ENCODE measurements at regions not wholly inside any gene's neighbourhood (a gene's known extent, or its start where the extent isn't known, plus 50 kb on each side); places are given as distances from the start of the nearest gene placed in this dataset.

DNA sequence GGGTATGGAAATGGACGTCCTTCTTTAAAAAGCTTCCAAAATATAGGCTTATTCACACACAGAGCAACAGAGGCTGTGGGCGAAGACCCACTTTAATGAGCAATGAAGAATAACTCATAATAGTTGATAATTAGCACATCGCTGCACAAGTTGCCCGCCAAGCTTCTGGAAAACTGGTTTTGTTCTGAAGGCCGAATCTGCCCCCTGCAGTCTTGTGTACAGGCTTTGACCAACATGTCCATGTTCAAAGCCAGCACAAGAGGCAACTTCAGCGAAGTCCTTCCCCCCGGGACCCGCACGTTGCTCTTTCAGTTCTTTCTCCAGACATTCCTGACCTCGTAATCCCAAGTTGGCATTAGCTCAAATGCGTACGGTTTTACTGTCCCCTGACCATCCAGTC lies 73.3 kb downstream of the IRX5 start:
- 86% methylated on average over 12 of the region's 12 CpGs for WGBS, 2 donors
- Histone ChIP-seq H3K36me3 (no peaks in the 10 kb centered on the region), H3K27me3 (peaks cover 0 to 39% (median 4%) of the 10 kb centered on the region in 7 donors), H3K4me3 (no peak overlapping the region), H3K4me1 (no peaks in the 10 kb centered on the region), H3K27ac (no peak overlapping the region), H3K9me3 (no peaks in the 10 kb centered on the region)
- intact Hi-C loops (cut with DNase I), result no loop called here
- DNase-seq (no peak), ATAC-seq (no peak)
- TF ChIP-seq, protein P1, sequence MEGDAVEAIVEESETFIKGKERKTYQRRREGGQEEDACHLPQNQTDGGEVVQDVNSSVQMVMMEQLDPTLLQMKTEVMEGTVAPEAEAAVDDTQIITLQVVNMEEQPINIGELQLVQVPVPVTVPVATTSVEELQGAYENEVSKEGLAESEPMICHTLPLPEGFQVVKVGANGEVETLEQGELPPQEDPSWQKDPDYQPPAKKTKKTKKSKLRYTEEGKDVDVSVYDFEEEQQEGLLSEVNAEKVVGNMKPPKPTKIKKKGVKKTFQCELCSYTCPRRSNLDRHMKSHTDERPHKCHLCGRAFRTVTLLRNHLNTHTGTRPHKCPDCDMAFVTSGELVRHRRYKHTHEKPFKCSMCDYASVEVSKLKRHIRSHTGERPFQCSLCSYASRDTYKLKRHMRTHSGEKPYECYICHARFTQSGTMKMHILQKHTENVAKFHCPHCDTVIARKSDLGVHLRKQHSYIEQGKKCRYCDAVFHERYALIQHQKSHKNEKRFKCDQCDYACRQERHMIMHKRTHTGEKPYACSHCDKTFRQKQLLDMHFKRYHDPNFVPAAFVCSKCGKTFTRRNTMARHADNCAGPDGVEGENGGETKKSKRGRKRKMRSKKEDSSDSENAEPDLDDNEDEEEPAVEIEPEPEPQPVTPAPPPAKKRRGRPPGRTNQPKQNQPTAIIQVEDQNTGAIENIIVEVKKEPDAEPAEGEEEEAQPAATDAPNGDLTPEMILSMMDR (IDR thresholded peaks at IDR 0.05), result no peak

DNA sequence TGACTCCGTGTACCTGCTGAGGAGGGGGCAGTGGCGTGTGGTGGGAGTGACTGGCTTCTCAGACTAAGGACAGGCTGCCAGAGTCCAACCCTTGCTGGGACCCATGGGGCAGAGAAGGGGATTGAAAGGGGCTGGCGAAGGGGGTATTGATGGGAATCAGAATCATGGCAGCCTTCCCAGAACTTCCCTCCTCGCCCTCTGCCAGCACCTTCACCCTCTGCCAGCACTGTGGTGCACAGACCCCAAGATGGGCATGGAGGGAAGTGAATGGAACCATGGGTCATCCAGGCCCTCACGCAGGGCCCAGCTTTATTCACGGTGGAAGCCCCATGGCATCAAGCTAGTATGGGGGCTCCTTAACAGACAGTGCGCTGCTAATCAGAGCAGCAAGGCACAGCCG lies 76.8 kb downstream of the IRX5 start:
- no peak overlapping the region for H3K4me3 ChIP-seq
- DNase-seq (no peak), ATAC-seq (no peak)
- TF ChIP-seq, protein P1 (IDR thresholded peaks at IDR 0.05), result no peak
- no peaks in the 10 kb centered on the region for H3K4me1 ChIP-seq
- 83 to 84% methylated on average over 8 of the region's 8 CpGs for WGBS, 2 donors
- no peaks in the 10 kb centered on the region for H3K36me3 ChIP-seq
- no peak overlapping the region for H3K27ac ChIP-seq
- peaks cover 0 to 12% (median 0%) of the 10 kb centered on the region in 7 donors for H3K27me3 ChIP-seq
- no peaks in the 10 kb centered on the region for H3K9me3 ChIP-seq
- intact Hi-C loops (cut with DNase I), result no loop called here

DNA sequence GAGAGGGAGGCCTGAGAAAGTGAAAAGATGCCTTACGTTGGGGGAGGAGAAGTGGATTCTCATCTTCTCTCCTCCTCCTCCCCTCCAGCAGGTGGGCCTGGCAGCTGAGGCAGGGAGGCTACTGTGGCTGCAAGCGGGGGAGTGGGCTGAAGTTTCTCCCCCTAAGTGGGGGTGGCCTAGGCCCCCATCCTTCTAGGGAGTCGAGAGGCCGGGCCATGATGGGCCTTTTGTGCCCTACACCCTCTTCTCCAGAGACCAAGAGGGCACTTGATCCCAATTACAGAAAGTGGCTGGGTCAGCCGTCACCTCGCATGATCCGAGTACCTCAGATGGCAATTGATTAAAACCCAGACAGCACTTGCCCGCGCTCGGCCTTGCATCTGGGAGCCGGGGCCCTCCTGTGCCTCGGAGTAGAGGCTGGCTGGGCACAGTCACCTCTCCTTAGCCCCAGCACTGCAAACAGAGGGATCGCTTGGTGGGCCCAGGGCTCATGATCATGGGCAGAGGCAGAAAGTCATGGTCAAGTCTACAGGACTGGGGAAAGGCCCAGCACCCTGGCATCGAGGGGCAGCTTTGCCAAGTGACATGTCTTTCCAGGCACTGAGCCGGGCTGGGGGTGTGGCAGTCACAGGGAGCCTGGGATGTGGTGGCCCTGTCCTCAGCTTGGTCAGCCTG lies 78.3 kb downstream of the IRX5 start:
- no peak for ATAC-seq
- WGBS, 2 donors, result 92 to 93% methylated on average over 15 of the region's 15 CpGs
- H3K36me3 ChIP-seq, result no peaks in the 10 kb centered on the region
- no peaks in the 10 kb centered on the region for H3K9me3 ChIP-seq
- no peak for DNase-seq
- intact Hi-C loops (cut with DNase I), result no loop called here
- H3K4me1 ChIP-seq, result no peaks in the 10 kb centered on the region
- H3K27ac ChIP-seq, result no peak overlapping the region
- no peak overlapping the region for H3K4me3 ChIP-seq
- H3K27me3 ChIP-seq, result peaks cover 0 to 12% (median 0%) of the 10 kb centered on the region in 7 donors
- TF ChIP-seq, protein P1 (IDR thresholded peaks at IDR 0.05), result no peak

DNA sequence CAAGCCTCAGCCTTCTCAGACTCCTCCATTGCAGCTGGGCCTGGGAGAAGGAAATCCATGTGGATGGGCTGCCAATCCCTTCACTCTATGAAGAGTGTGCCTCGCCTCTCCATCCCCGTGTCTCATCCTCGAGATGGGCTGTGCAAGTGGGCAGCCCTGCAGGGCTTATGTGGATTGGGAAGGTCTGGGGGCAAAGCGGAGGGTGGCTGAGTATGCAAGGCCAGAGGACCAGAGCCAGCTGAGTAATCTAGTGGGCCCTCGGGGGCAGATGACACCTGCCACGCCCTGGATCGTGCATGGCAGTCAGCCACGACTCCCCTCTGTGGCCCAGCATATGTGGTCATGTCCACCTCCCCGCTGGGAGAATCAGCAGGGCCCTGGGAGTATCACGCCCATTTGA lies 78.9 kb downstream of the IRX5 start:
- Histone ChIP-seq H3K4me1 (no peaks in the 10 kb centered on the region), H3K4me3 (no peak overlapping the region), H3K36me3 (no peaks in the 10 kb centered on the region), H3K9me3 (no peaks in the 10 kb centered on the region), H3K27me3 (peaks cover 0 to 12% (median 0%) of the 10 kb centered on the region in 7 donors), H3K27ac (no peak overlapping the region)
- TF ChIP-seq, protein P1 (IDR thresholded peaks at IDR 0.05), result no peak
- intact Hi-C loops (cut with DNase I), result no loop called here
- ATAC-seq (no peak), DNase-seq (no peak)
- 83 to 94% methylated on average over 10 of the region's 10 CpGs for WGBS, 2 donors

Data from heart right ventricle (tissue), 16 donors.